ENCODE measurements at regions not wholly inside any gene's neighbourhood (a gene's known extent, or its start where the extent isn't known, plus 50 kb on each side); places are given as distances from the start of the nearest gene placed in this dataset.

- TF ChIP-seq CTCF (IDR thresholded peaks at IDR 0.05; ENCODE audit: low read depth, low read length): no peak
- H3K4me3 ChIP-seq (ENCODE audit: low read depth, low read length): no peak overlapping the region
Observed at GRCh38 chr2:186980787-186981550, 132.0 kb upstream of the ZSWIM2 start.

GRCh38 chr2:186980117-186980442, 131.1 kb upstream of the ZSWIM2 start:
- H3K4me3 ChIP-seq (ENCODE audit: low read depth, low read length): no peak overlapping the region
- TF ChIP-seq CTCF (IDR thresholded peaks at IDR 0.05; ENCODE audit: low read depth, low read length): no peak

GRCh38 chr2:186979439-186980116, 130.6 kb upstream of the ZSWIM2 start:
- TF ChIP-seq CTCF (IDR thresholded peaks at IDR 0.05; ENCODE audit: low read depth, low read length): no peak
- H3K4me3 ChIP-seq (ENCODE audit: low read depth, low read length): no peak overlapping the region

GRCh38 chr2:186977433-186978045, 128.6 kb upstream of the ZSWIM2 start:
- no peak overlapping the region for H3K4me3 ChIP-seq (ENCODE audit: low read depth, low read length)
- TF ChIP-seq CTCF (IDR thresholded peaks at IDR 0.05; ENCODE audit: low read depth, low read length): no peak

GRCh38 chr2:186976329-186976728, 127.4 kb upstream of the ZSWIM2 start:
- no peak for TF ChIP-seq CTCF (IDR thresholded peaks at IDR 0.05; ENCODE audit: low read depth, low read length)
- no peak overlapping the region for H3K4me3 ChIP-seq (ENCODE audit: low read depth, low read length)

GRCh38 chr2:186972281-186972970, 123.5 kb upstream of the ZSWIM2 start:
- no peak overlapping the region for H3K4me3 ChIP-seq (ENCODE audit: low read depth, low read length)
- no peak for TF ChIP-seq CTCF (IDR thresholded peaks at IDR 0.05; ENCODE audit: low read depth, low read length)
